HepG2 (cell line): ENCODE measurements at regions not wholly inside any gene's neighbourhood (a gene's known extent, or its start where the extent isn't known, plus 50 kb on each side); places are given as distances from the start of the nearest gene placed in this dataset.

Experiments used
- ATAC-seq: fragments of 200-7000 bp; cut with Tn5 transposase; 3 replicates; pipeline ENCODE4 v1.9.1; 2020; ENCODE audit warnings: mild to moderate bottlenecking, moderate library complexity
- BruUV-seq: library from RNA; stranded (reverse); fragments of 400-500 nt; replicated peaks from 2 replicates; lab custom pipeline; 2021; lab: Mats Ljungman, UMichigan
- CTCF ChIA-PET: fragments of 300-600 bp; formaldehyde crosslinking; extraction: SDS; loops from one replicate; lab custom pipeline; 2021; ENCODE audit warnings: low total read pairs, inconsistent platforms, low intra/inter-chr PET ratio; lab: Yijun Ruan, JAX
- POLR2A ChIA-PET: fragments of 350-600 bp; sonication (Branson Sonifier 250); formaldehyde crosslinking; loops from one replicate; lab custom pipeline; 2020; ENCODE audit warnings: antibody characterized with exemption, inconsistent platforms; lab: Yijun Ruan, JAX
- DNase-seq: peaks from one replicate; pipeline ENCODE4 v3.0.0-alpha.2; 2015; ENCODE audit warnings: low spot score
- FAIRE-seq: peaks from 3 replicates; lab custom pipeline; 2011; peaks lifted over from hg19 to GRCh38; lab: Jason Lieb, UNC
- H2AFZ ChIP-seq: one replicate; pipeline ENCODE4 v1.6.1; 2011; ENCODE audit warnings: low read length, inconsistent platforms
- H3K27ac ChIP-seq: fragments of 300-600 bp; 3 replicates; pipeline ENCODE4 v1.8.0; 2011; ENCODE audit warnings: mixed run types, mild to moderate bottlenecking, mixed read lengths, low read length, inconsistent platforms; ENCODE audit not compliant: insufficient read depth; ENCODE audit errors: extremely low read length
- H3K27me3 ChIP-seq, 2 experiments: fragments of 200-600 bp in 1 of 2; 2 replicates in 1 of 2; 3 replicates in 1 of 2; pipeline versions ENCODE4 v1.6.0 to v1.8.0; 2011; ENCODE audit warnings: low read length in 2 of 2, mild to moderate bottlenecking in 2 of 2, moderate library complexity in 2 of 2, inconsistent platforms in 1 of 2; ENCODE audit not compliant: insufficient read depth in 2 of 2, control insufficient read depth in 1 of 2
- H3K36me3 ChIP-seq, 2 experiments: fragments of 200-600 bp in 1 of 2; replicated peaks in 1 of 2; 2 replicates in 1 of 2; 3 replicates in 1 of 2; pipeline versions ENCODE4 v1.5.1 to v1.8.0; 2011; ENCODE audit warnings: low read length in 2 of 2, inconsistent platforms in 1 of 2; ENCODE audit not compliant: insufficient read depth in 2 of 2, control insufficient read depth in 1 of 2
- H3K4me1 ChIP-seq: 2 replicates; pipeline ENCODE4 v1.5.1; 2012; ENCODE audit warnings: low read length, inconsistent platforms; ENCODE audit not compliant: insufficient read depth
- H3K4me2 ChIP-seq: 2 replicates; pipeline ENCODE4 v1.6.0; 2011; ENCODE audit warnings: low read depth, low read length, inconsistent platforms
- H3K4me3 ChIP-seq, 3 experiments: fragments of 200-600 bp in 1 of 3; sonication (generic), shearing (Covaris generic) in 1 of 3; replicated peaks in 1 of 3; 2 replicates each; pipeline ENCODE4 v1.5.1; 2011 to 2016; ENCODE audit warnings: low read length in 3 of 3, inconsistent platforms in 2 of 3, low read depth in 2 of 3, mild to moderate bottlenecking in 2 of 3, control low read depth in 1 of 3, mixed read lengths in 1 of 3; ENCODE audit not compliant: insufficient read depth in 1 of 3
- H3K79me2 ChIP-seq: one replicate; pipeline ENCODE4 v1.6.1; 2011; ENCODE audit warnings: low read length, inconsistent platforms; ENCODE audit not compliant: insufficient read depth
- H3K9ac ChIP-seq: 2 replicates; pipeline ENCODE4 v1.6.0; 2011; ENCODE audit warnings: mild to moderate bottlenecking, low read depth, low read length, inconsistent platforms; ENCODE audit not compliant: insufficient read depth
- H3K9me3 ChIP-seq: 2 replicates; pipeline ENCODE4 v1.5.1; 2012; ENCODE audit warnings: mild to moderate bottlenecking, low read length
- H4K20me1 ChIP-seq: 2 replicates; pipeline ENCODE4 v1.6.0; 2011; ENCODE audit warnings: inconsistent platforms, mild to moderate bottlenecking, low read length, moderate library complexity; ENCODE audit not compliant: insufficient read depth
- CAMTA2 ChIP-seq: sonication (generic); formaldehyde crosslinking; IDR thresholded peaks from 2 replicates; pipeline ENCODE4 v1.4.0; 2020; ENCODE audit warnings: mild to moderate bottlenecking, missing genetic modification reagents, borderline replicate concordance
- CCDC6 ChIP-seq: sonication (generic); formaldehyde crosslinking; IDR thresholded peaks from 2 replicates; pipeline ENCODE4 v1.8.1; 2022; ENCODE audit warnings: mild to moderate bottlenecking, missing genetic modification reagents, moderate library complexity
- HOXD1 ChIP-seq: sonication (generic); formaldehyde crosslinking; IDR thresholded peaks from 2 replicates; pipeline ENCODE4 v1.5.0; 2020; ENCODE audit warnings: missing genetic modification reagents
- MATR3 ChIP-seq: sonication (generic); formaldehyde crosslinking; IDR thresholded peaks from 2 replicates; pipeline ENCODE4 v1.4.0; 2020; ENCODE audit warnings: missing genetic modification reagents
- NR3C1 ChIP-seq: sonication (generic); formaldehyde crosslinking; IDR thresholded peaks from 2 replicates; pipeline ENCODE4 v1.4.0; 2020; ENCODE audit warnings: missing genetic modification reagents
- RBAK ChIP-seq: sonication (generic); formaldehyde crosslinking; IDR thresholded peaks from 2 replicates; pipeline ENCODE4 v1.5.1; 2020; ENCODE audit warnings: mild to moderate bottlenecking, missing genetic modification reagents
- REPIN1 ChIP-seq: sonication (generic); formaldehyde crosslinking; IDR thresholded peaks from 2 replicates; pipeline ENCODE4 v1.8.0; 2022; ENCODE audit warnings: missing genetic modification reagents, low read depth, mild to moderate bottlenecking, borderline replicate concordance
- ZBTB20 ChIP-seq: sonication (generic); formaldehyde crosslinking; IDR thresholded peaks from 2 replicates; pipeline ENCODE4 v1.8.1; 2023; ENCODE audit warnings: missing genetic modification reagents, low read depth, mild to moderate bottlenecking, borderline replicate concordance
- ZNF382 ChIP-seq: sonication (generic); formaldehyde crosslinking; IDR thresholded peaks from 2 replicates; pipeline ENCODE4 v1.5.0; 2020; ENCODE audit warnings: missing genetic modification reagents, mild to moderate bottlenecking, borderline replicate concordance
- ZNF546 ChIP-seq: sonication (generic); formaldehyde crosslinking; conservative IDR thresholded peaks from 2 replicates; pipeline ENCODE4 v1.8.1; 2023; ENCODE audit warnings: mild to moderate bottlenecking, missing genetic modification reagents
- ZNF782 ChIP-seq: sonication (generic); formaldehyde crosslinking; IDR thresholded peaks from 2 replicates; pipeline ENCODE4 v1.4.0; 2020; ENCODE audit warnings: missing genetic modification reagents, mild to moderate bottlenecking, borderline replicate concordance
- ZNF790 ChIP-seq: sonication (generic); formaldehyde crosslinking; IDR thresholded peaks from 2 replicates; pipeline ENCODE4 v1.8.0; 2022; ENCODE audit warnings: missing genetic modification reagents, mild to moderate bottlenecking, borderline replicate concordance
- ZNF792 ChIP-seq: IDR thresholded peaks from 2 replicates; pipeline ENCODE4 v1.6.1; 2016
- WGBS: methylation state at CpG from one replicate; pipeline ENCODE4 v1.1.6; 2017; ENCODE audit warnings: low lambda C conversion rate; 5-methylcytosine and 5-hydroxymethylcytosine counted together
- in situ Hi-C: cut with HindIII; loops from 2 replicates; pipeline ENCODE4 v1.10.0; 2017; ENCODE audit warnings: low pct_unique_long_range_greater_than_20kb; ENCODE audit not compliant: extremely low pct_ligation_motif_present
- intact Hi-C: fragments of 100-400 bp; cut with micrococcal nuclease; formaldehyde crosslinking; loops from one replicate; pipeline ENCODE4 v1.10.0; 2022; ENCODE audit not compliant: unreplicated experiment
- TF ChIP-seq, protein P1 (sequence below): sonication (generic); formaldehyde crosslinking; IDR thresholded peaks from 2 replicates; pipeline ENCODE4 v1.8.1; 2023; ENCODE audit warnings: mild to moderate bottlenecking, moderate library complexity, missing genetic modification reagents
- TF ChIP-seq, protein P2 (sequence below): sonication (generic); formaldehyde crosslinking; conservative IDR thresholded peaks from 2 replicates; pipeline ENCODE4 v1.4.0; 2020; ENCODE audit warnings: missing genetic modification reagents
- TF ChIP-seq, protein P3 (sequence below): IDR thresholded peaks from 2 replicates; pipeline ENCODE4 v1.6.1; 2016; ENCODE audit warnings: missing biosample characterization, missing genetic modification reagents, low read depth

DNA sequence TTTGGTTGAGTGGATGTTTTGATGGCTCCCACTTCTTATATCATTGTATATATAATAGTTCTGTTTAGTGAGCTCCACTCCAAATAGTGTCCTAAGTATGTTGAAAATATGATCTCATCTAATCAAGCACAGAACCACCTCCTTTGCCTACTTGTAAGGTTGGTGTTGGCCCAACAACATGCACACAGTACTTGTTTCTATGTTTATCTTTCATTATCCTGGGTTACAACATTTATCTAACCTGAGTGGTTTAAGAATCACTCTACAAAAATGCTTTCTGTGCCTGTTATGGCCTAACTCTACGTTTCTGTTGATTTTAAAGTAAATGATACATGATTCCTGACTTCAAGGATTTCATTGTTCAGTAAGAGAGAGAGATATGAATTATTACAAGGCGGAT is 281.9 kb downstream of the FIGN start:
- POLR2A ChIA-PET = no interaction called here

DNA sequence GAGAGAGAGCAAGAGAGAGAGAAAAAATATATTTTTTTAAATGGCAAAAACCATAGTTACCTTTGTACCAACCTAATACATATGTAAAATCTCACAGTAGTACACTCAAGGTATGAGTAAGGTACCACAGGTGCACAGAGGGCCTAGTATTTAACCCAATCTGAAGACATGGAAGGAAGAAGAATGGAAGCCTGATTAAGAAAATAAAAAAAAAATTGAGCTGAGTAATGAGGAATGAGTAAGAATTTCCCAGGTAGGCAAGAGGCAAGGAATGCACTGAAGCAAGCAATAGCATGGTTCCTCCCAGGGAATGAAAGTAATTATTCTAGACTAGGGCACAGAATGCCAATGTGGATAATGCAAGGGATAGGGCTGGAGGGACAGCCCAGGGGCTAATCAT is 294.2 kb downstream of the FIGN start:
- H3K4me3 ChIP-seq = no peak overlapping the region
- no peak for DNase-seq
- H3K27me3 ChIP-seq = no peaks in the 10 kb centered on the region
- ChIA-PET CTCF (no interaction called here), POLR2A (no interaction called here)
- H2AFZ ChIP-seq = no peak overlapping the region
- H4K20me1 ChIP-seq = no peaks in the 10 kb centered on the region
- no peak for ATAC-seq
- no peak overlapping the region for H3K27ac ChIP-seq
- H3K36me3 ChIP-seq = no peaks in the 10 kb centered on the region
- H3K9ac ChIP-seq = no peak overlapping the region
- no peaks in the 10 kb centered on the region for H3K4me1 ChIP-seq
- in situ Hi-C loops = no loop called here
- H3K79me2 ChIP-seq = no peaks in the 10 kb centered on the region
- H3K9me3 ChIP-seq = no peaks in the 10 kb centered on the region
- intact Hi-C loops = no loop called here
- no peak for FAIRE-seq
- H3K4me2 ChIP-seq = no peak overlapping the region
- no TSS peak for BruUV-seq
- TF ChIP-seq, protein P1, sequence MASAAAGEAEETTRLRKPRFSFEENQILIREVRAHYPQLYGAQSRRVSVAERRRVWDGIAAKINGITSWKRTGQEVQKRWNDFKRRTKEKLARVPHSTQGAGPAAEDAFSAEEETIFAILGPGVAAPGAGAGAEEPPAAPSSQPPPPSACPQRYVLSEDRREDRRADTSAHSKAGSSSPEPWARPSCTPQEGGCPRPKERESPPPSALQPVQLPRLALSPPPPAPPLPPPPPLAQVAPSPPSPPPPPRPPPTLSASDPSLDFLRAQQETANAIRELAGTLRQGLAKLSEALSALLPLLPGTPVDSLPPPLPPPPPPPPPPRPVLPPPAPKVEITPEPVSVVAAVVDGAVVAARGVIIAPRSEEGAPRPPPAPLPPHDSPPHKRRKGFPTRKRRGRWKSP = no peak
- no peak for TF ChIP-seq ZNF782 (CRISPR knock-in tag)
- TF ChIP-seq NR3C1 = no peak
- no peak for TF ChIP-seq HOXD1 (CRISPR knock-in tag)
- no peak for TF ChIP-seq ZBTB20 (CRISPR knock-in tag)
- TF ChIP-seq RBAK (CRISPR knock-in tag) = no peak

More for the DNA sequence above, 281.9 kb downstream of the FIGN start:
- intact Hi-C loops (no loop called here), in situ Hi-C loops (no loop called here)
- no peak for ATAC-seq
- Histone ChIP-seq H3K9me3 (no peaks in the 10 kb centered on the region), H2AFZ (no peak overlapping the region), H3K4me3 (no peak overlapping the region)
- 12% methylated on average over 2 of the region's 2 CpGs for WGBS
- no TSS peak for BruUV-seq
- no peak for FAIRE-seq
- TF ChIP-seq REPIN1 (no peak), CCDC6 (no peak), ZNF382 (CRISPR knock-in tag) (no peak), MATR3 (CRISPR knock-in tag) (no peak), ZNF546 (CRISPR knock-in tag) (no peak), ZNF790 (no peak), ZNF792 (CRISPR knock-in tag) (no peak), CAMTA2 (no peak)
- TF ChIP-seq, protein P2, sequence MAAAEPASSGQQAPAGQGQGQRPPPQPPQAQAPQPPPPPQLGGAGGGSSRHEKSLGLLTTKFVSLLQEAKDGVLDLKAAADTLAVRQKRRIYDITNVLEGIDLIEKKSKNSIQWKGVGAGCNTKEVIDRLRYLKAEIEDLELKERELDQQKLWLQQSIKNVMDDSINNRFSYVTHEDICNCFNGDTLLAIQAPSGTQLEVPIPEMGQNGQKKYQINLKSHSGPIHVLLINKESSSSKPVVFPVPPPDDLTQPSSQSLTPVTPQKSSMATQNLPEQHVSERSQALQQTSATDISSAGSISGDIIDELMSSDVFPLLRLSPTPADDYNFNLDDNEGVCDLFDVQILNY (CRISPR knock-in tag) = no peak
- TF ChIP-seq, protein P3, sequence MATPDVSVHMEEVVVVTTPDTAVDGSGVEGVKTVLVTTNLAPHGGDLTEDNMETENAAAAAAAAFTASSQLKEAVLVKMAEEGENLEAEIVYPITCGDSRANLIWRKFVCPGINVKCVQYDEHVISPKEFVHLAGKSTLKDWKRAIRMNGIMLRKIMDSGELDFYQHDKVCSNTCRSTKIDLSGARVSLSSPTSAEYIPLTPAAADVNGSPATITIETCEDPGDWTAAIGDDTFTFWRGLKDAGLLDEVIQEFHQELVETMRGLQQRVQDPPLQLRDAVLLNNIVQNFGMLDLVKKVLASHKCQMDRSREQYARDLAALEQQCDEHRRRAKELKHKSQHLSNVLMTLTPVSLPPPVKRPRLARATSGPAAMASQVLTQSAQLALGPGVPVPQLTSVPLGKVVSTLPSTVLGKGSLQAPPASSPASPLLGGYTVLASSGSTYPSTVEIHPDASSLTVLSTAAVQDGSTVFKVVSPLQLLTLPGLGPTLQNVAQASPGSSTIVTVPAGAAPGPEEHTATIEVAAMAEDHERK (CRISPR knock-in tag) = no peak
- TF ChIP-seq, all 625 proteins: peak for 0
- H3K36me3 ChIP-seq = no peaks in the 10 kb centered on the region
- no peak overlapping the region for H3K27ac ChIP-seq
- no peaks in the 10 kb centered on the region for H3K4me1 ChIP-seq
- CTCF ChIA-PET = no interaction called here
- H4K20me1 ChIP-seq = no peaks in the 10 kb centered on the region
- H3K9ac ChIP-seq = no peak overlapping the region
- no peaks in the 10 kb centered on the region for H3K79me2 ChIP-seq
- H3K4me2 ChIP-seq = no peak overlapping the region
- no peaks in the 10 kb centered on the region for H3K27me3 ChIP-seq
- no peak for DNase-seq
